Ishikawa (cell line): ENCODE measurements at regions not wholly inside any gene's neighbourhood (a gene's known extent, or its start where the extent isn't known, plus 50 kb on each side); places are given as distances from the start of the nearest gene placed in this dataset.

ENCODE experiments used
- CEBPB ChIP-seq: IDR thresholded peaks from 2 replicates; pipeline ENCODE4 v1.6.1; 2012
- CREB1 ChIP-seq: IDR thresholded peaks from 2 replicates; pipeline ENCODE4 v1.6.1; 2012; ENCODE audit warnings: low read depth
- EGR1 ChIP-seq: IDR thresholded peaks from 2 replicates; pipeline ENCODE4 v1.6.1; 2012
- EP300 ChIP-seq: IDR thresholded peaks from 2 replicates; pipeline ENCODE4 v1.6.1; 2012; ENCODE audit warnings: borderline replicate concordance
- FOXM1 ChIP-seq: IDR thresholded peaks from 2 replicates; pipeline ENCODE4 v1.6.1; 2012; ENCODE audit warnings: low read depth, borderline replicate concordance
- MAX ChIP-seq: IDR thresholded peaks from 2 replicates; pipeline ENCODE4 v1.6.1; 2012
- NFIC ChIP-seq: IDR thresholded peaks from 2 replicates; pipeline ENCODE4 v1.6.1; 2012
- RAD21 ChIP-seq: IDR thresholded peaks from 2 replicates; pipeline ENCODE4 v1.6.1; 2012; ENCODE audit warnings: low read depth
- REST ChIP-seq: IDR thresholded peaks from 2 replicates; pipeline ENCODE4 v1.6.1; 2012; ENCODE audit warnings: low read depth, mild to moderate bottlenecking
- TAF1 ChIP-seq: IDR thresholded peaks from 2 replicates; pipeline ENCODE4 v1.6.1; 2012; ENCODE audit warnings: low read depth, mild to moderate bottlenecking
- TCF12 ChIP-seq: IDR thresholded peaks from 2 replicates; pipeline ENCODE4 v1.6.1; 2012; ENCODE audit warnings: low read depth
- TEAD4 ChIP-seq: IDR thresholded peaks from 2 replicates; pipeline ENCODE4 v1.6.1; 2012
- USF1 ChIP-seq: IDR thresholded peaks from 2 replicates; pipeline ENCODE4 v1.6.1; 2012
- YY1 ChIP-seq: IDR thresholded peaks from 2 replicates; pipeline ENCODE4 v1.6.1; 2012; ENCODE audit warnings: low read depth
- ZBTB7A ChIP-seq: IDR thresholded peaks from 2 replicates; pipeline ENCODE4 v1.6.1; 2012; ENCODE audit warnings: low read depth

GRCh38 chr5:18702821-18703220 is 1068.6 kb downstream of the TAF11L14 start:
- TF ChIP-seq TAF1, result no peak
- no peak for TF ChIP-seq REST
- TF ChIP-seq CEBPB, result no peak
- no peak for TF ChIP-seq RAD21
- TF ChIP-seq FOXM1, result no peak
- no peak for TF ChIP-seq TEAD4
- TF ChIP-seq NFIC, result no peak
- TF ChIP-seq ZBTB7A, result no peak
- no peak for TF ChIP-seq CREB1
- TF ChIP-seq YY1, result no peak
- no peak for TF ChIP-seq EP300
- TF ChIP-seq EGR1, result no peak
- TF ChIP-seq MAX, result no peak
- no peak for TF ChIP-seq TCF12
- no peak for TF ChIP-seq USF1

GRCh38 chr5:18712936-18713485 is 1078.8 kb downstream of the TAF11L14 start:
- TF ChIP-seq TEAD4 (no peak), ZBTB7A (no peak), TAF1 (no peak), MAX (no peak), EGR1 (no peak), USF1 (no peak), RAD21 (no peak), CEBPB (no peak), NFIC (no peak), YY1 (no peak), CREB1 (no peak), FOXM1 (no peak), TCF12 (no peak), EP300 (no peak), REST (no peak)

GRCh38 chr5:18720002-18720401 is 1085.7 kb downstream of the TAF11L14 start:
- TF ChIP-seq REST (no peak), RAD21 (no peak), TEAD4 (no peak)

- TF ChIP-seq CREB1 (no peak), TCF12 (no peak), EGR1 (no peak), YY1 (no peak), ZBTB7A (no peak), REST (no peak)
Measured at GRCh38 chr5:18732556-18733479, 1098.6 kb downstream of the TAF11L14 start.
